Adrenal gland (tissue), 5 donors: ENCODE measurements at regions not wholly inside any gene's neighbourhood (a gene's known extent, or its start where the extent isn't known, plus 50 kb on each side); places are given as distances from the start of the nearest gene placed in this dataset.

ENCODE experiments used
- POLR2A ChIP-seq, 2 donors: fragments of 450-650 bp; IDR thresholded peaks; one replicate each; pipeline ENCODE4 v1.6.1; 2017; ENCODE audit warnings: antibody characterized with exemption in 2 of 2, mild to moderate bottlenecking in 2 of 2, moderate library complexity in 1 of 2
- TF ChIP-seq, protein P1 (sequence below), 6 experiments: fragments of 450-650 bp in 4 of 6; fragments of 200-600 bp in 2 of 6; sonication (generic) in 1 of 6; IDR thresholded peaks; 1 replicate in 5 of 6; 2 replicates in 1 of 6; pipeline versions ENCODE4 v1.5.1 to v1.8.0; 2016 to 2021; ENCODE audit warnings: antibody characterized with exemption in 6 of 6, mild to moderate bottlenecking in 2 of 6, moderate library complexity in 1 of 6
- donor health status: DM: no; HTN: no; CAD: no.

DNA sequence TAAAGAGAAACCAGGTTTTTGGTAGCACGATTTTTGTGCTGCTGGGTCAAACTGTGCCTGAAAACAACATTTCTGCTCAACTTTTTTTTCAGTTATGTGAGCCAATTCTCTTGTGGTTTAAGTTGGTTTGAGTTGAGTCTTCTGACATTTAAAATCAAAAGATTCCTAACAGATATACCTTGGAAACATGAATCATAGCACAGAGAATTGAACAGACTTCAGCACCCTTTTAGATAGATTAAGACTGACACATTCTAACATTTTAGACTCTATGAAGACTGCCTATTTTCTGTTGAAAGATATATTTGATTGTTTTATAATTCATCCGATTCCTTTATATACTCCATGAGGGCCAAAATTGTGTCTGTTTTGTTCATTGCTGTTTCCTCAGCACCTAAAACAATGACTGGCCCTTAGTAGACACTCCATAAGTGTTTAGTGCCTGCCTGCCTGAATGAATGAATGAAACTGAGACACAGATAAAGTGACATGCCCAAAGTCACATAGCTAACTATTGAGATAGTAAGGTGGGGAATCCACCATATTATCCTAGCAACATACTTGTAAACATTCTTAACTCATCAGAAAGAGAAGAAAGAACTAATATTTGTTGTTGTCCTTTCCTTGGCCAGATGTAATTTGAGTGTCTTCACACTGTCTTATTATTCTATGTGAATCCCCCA, 624.0 kb downstream of the MID1IP1 start:
- TF ChIP-seq, protein P1, sequence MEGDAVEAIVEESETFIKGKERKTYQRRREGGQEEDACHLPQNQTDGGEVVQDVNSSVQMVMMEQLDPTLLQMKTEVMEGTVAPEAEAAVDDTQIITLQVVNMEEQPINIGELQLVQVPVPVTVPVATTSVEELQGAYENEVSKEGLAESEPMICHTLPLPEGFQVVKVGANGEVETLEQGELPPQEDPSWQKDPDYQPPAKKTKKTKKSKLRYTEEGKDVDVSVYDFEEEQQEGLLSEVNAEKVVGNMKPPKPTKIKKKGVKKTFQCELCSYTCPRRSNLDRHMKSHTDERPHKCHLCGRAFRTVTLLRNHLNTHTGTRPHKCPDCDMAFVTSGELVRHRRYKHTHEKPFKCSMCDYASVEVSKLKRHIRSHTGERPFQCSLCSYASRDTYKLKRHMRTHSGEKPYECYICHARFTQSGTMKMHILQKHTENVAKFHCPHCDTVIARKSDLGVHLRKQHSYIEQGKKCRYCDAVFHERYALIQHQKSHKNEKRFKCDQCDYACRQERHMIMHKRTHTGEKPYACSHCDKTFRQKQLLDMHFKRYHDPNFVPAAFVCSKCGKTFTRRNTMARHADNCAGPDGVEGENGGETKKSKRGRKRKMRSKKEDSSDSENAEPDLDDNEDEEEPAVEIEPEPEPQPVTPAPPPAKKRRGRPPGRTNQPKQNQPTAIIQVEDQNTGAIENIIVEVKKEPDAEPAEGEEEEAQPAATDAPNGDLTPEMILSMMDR (IDR thresholded peaks at IDR 0.05): no peak
- TF ChIP-seq POLR2A (IDR thresholded peaks at IDR 0.05): no peak
